T-cell (primary cell): ENCODE measurements at regions not wholly inside any gene's neighbourhood (a gene's known extent, or its start where the extent isn't known, plus 50 kb on each side); places are given as distances from the start of the nearest gene placed in this dataset.
"Not testable (repeated sequence)": the region's sequence is repeated elsewhere in the genome, so short reads cannot be mapped to it uniquely, and the experiment has no call there.

Source experiments
- ATAC-seq, 4 experiments: fragments of 200-7000 bp in 3 of 4; fragments of 150-1000 bp in 1 of 4; cut with Tn5 transposase; replicated peaks in 1 of 4; 1 replicate in 3 of 4; 2 replicates in 1 of 4; pipeline ENCODE4 v1.10.0; 2021; ENCODE audit warnings: moderate library complexity in 3 of 4, mild to moderate bottlenecking in 2 of 4, moderate number of reproducible peaks in 1 of 4
- CTCF ChIA-PET, 2 donors: fragments of 300-600 bp; sonication (Branson Sonifier 250); formaldehyde crosslinking; loops; one replicate each; lab custom pipeline; 2022; ENCODE audit warnings: antibody characterized with exemption in 2 of 2; lab: Charles Lee
- POLR2A ChIA-PET, 2 donors: fragments of 300-600 bp; sonication (Branson Sonifier 250); formaldehyde crosslinking; loops; one replicate each; lab custom pipeline; 2022; ENCODE audit warnings: antibody characterized with exemption in 2 of 2; lab: Charles Lee
- DNase-seq, 35 experiments: peaks; one replicate each; pipeline versions ENCODE4 v3.0.0 to v3.0.0-alpha.2; 2013 to 2023
- H3K27ac ChIP-seq: one replicate; pipeline ENCODE4 v1.5.1; 2013; ENCODE audit warnings: low read length
- H3K27me3 ChIP-seq, 2 experiments: replicated peaks in 1 of 2; 1 replicate in 1 of 2; 2 replicates in 1 of 2; pipeline versions ENCODE4 v1.6.1 to v1.7.0; 2013; ENCODE audit warnings: low read length in 1 of 2, mixed read lengths in 1 of 2; ENCODE audit not compliant: control insufficient read depth in 2 of 2, insufficient read depth in 2 of 2; ENCODE audit errors: extremely low read depth in 1 of 2
- H3K36me3 ChIP-seq, 2 donors: 1 replicate in 1 of 2; 2 replicates in 1 of 2; pipeline versions ENCODE4 v1.6.1 to v1.7.0; 2013; ENCODE audit warnings: low read length in 1 of 2; ENCODE audit not compliant: control insufficient read depth in 2 of 2, insufficient read depth in 1 of 2; ENCODE audit errors: extremely low read depth in 1 of 2
- H3K4me1 ChIP-seq, 2 experiments: 1 replicate in 1 of 2; 2 replicates in 1 of 2; pipeline versions ENCODE4 v1.6.1 to v1.7.0; 2013; ENCODE audit warnings: low read length in 2 of 2, mixed read lengths in 1 of 2; ENCODE audit not compliant: insufficient read depth in 2 of 2, control insufficient read depth in 1 of 2; ENCODE audit errors: extremely low read depth in 1 of 2
- H3K4me3 ChIP-seq, 2 donors: 1 replicate in 1 of 2; 2 replicates in 1 of 2; pipeline versions ENCODE4 v1.5.1 to v1.7.0; 2013; ENCODE audit warnings: mild to moderate bottlenecking in 2 of 2, low read length in 1 of 2, moderate library complexity in 1 of 2; ENCODE audit not compliant: control insufficient read depth in 1 of 2; ENCODE audit errors: extremely low read depth in 1 of 2
- H3K9me3 ChIP-seq: 2 replicates; pipeline ENCODE4 v1.7.0; 2013
- H3K27ac Mint-ChIP-seq, 2 donors: one replicate each; pipeline ENCODE4 v1.8.0; 2020 to 2021; ENCODE audit warnings: mild to moderate bottlenecking in 2 of 2, mixed read lengths in 2 of 2
- H3K27me3 Mint-ChIP-seq, 2 donors: one replicate each; pipeline ENCODE4 v1.8.0; 2021 to 2022; ENCODE audit warnings: mixed read lengths in 2 of 2
- H3K36me3 Mint-ChIP-seq: one replicate; pipeline ENCODE4 v1.8.0; 2021; ENCODE audit warnings: mixed read lengths
- H3K4me1 Mint-ChIP-seq, 3 donors: one replicate each; pipeline ENCODE4 v1.8.0; 2020 to 2022; ENCODE audit warnings: mixed read lengths in 3 of 3, mild to moderate bottlenecking in 1 of 3
- H3K4me3 Mint-ChIP-seq, 3 donors: one replicate each; pipeline ENCODE4 v1.8.0; 2020 to 2022; ENCODE audit warnings: mild to moderate bottlenecking in 3 of 3, mixed read lengths in 3 of 3, moderate library complexity in 3 of 3
- H3K9me3 Mint-ChIP-seq, 3 donors: one replicate each; pipeline ENCODE4 v1.8.0; 2020 to 2022; ENCODE audit warnings: mixed read lengths in 3 of 3
- WGBS: methylation state at CpG from one replicate; pipeline ENCODE4 v1.1.5; 2013; ENCODE audit warnings: missing lambda C conversion rate; ENCODE audit not compliant: insufficient coverage; 5-methylcytosine and 5-hydroxymethylcytosine counted together

DNA sequence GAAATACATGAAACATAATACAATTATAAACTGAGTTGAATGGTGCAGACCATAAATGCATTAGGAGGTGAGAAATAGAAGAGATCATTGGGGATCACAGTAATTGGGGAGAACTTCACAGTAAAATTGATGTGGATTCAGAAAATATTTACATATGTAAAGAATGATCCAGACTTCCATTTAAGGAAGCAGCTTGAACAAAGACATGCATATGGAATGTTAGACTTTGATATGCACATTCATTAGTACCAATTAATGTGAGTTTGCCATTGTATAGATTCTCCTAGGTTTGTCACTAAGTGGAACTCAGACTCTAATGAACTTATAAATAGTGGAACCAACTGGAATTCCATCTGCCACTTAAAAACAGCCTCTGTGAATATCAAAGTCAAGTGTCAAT lies 235.6 kb downstream of the PARM1 start:
- no peak for DNase-seq
- ATAC-seq = no peak
- no peaks in the 10 kb centered on the region for H3K36me3 ChIP-seq
- H3K4me3 ChIP-seq = no peak overlapping the region
- Mint-ChIP-seq H3K27me3 (no peaks in the 10 kb centered on the region), H3K9me3 (peaks cover 0 to 15% (median 11%) of the 10 kb centered on the region in 3 donors), H3K36me3 (no peaks in the 10 kb centered on the region), H3K4me3 (no peak overlapping the region), H3K4me1 (no peaks in the 10 kb centered on the region), H3K27ac (no peak overlapping the region)
- H3K27ac ChIP-seq = no peak overlapping the region
- no peaks in the 10 kb centered on the region for H3K4me1 ChIP-seq
- no peaks in the 10 kb centered on the region for H3K27me3 ChIP-seq
- CTCF ChIA-PET = no interaction called here
- POLR2A ChIA-PET = no interaction called here
- H3K9me3 ChIP-seq = no peaks in the 10 kb centered on the region

DNA sequence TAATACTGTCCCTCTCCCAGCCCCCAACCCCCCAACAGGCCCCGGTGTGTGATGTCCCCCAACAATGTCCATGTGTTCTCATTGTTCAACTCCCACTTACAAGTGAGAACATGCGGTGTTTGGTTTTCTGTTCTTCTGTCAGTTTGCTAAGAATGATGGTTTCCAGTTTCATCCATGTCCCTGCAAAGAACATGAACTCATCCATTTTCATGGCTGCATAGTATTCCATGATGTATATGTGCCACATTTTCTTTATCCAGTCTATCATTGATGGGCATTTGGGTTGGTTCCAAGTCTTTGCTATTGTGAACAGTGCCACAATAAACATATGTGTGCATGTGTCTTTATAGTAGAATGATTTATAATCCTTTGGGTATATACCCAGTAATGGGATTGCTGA lies 232.2 kb downstream of the PARM1 start:
- H3K9me3 ChIP-seq, ATAC-seq, H3K4me3 Mint-ChIP-seq, POLR2A ChIA-PET, H3K36me3 Mint-ChIP-seq, H3K27me3 Mint-ChIP-seq, H3K4me3 ChIP-seq, H3K27ac Mint-ChIP-seq, CTCF ChIA-PET, H3K4me1 ChIP-seq, H3K27ac ChIP-seq, DNase-seq, H3K4me1 Mint-ChIP-seq, H3K36me3 ChIP-seq, H3K27me3 ChIP-seq: not testable (repeated sequence)
- WGBS = no CpG with 5 or more reads among the region's 2 CpGs
- peaks cover 5 to 15% (median 11%) of the 10 kb centered on the region in 3 donors for H3K9me3 Mint-ChIP-seq

GRCh38 chr4:75158451-75158850 lies 225.5 kb downstream of the PARM1 start:
- ChIA-PET CTCF (no interaction called here), POLR2A (no interaction called here)
- H3K4me3 ChIP-seq = no peak overlapping the region
- H3K4me1 ChIP-seq = no peaks in the 10 kb centered on the region
- Mint-ChIP-seq H3K27me3 (no peaks in the 10 kb centered on the region), H3K36me3 (no peaks in the 10 kb centered on the region), H3K27ac (no peak overlapping the region), H3K4me3 (no peak overlapping the region), H3K4me1 (no peaks in the 10 kb centered on the region), H3K9me3 (peaks cover 24 to 32% (median 26%) of the 10 kb centered on the region in 3 donors)
- H3K27ac ChIP-seq = no peak overlapping the region
- ATAC-seq = no peak
- no peaks in the 10 kb centered on the region for H3K9me3 ChIP-seq
- no CpG with 5 or more reads among the region's 3 CpGs for WGBS
- DNase-seq = no peak
- no peaks in the 10 kb centered on the region for H3K36me3 ChIP-seq
- H3K27me3 ChIP-seq = no peaks in the 10 kb centered on the region

DNA sequence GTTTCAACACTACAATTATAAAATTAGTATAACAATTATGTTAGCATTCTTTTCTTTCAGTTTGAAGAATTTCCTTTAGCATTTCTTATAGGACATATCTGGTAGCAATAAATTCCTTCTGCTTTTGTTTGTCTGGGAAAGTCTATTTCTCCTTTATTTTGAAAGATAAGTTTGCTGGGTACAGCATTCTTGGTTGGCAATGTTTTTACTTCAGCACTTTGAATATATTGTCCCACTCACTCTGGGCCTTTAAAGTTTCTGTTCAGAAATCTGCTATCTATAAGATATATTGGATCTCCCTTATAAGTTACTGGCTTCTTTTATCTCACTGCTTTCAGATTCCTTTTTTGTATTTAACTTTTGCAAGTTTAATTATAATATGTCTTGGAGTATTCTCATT lies 222.1 kb downstream of the PARM1 start:
- ATAC-seq (no peak), DNase-seq (no peak)
- H3K27me3 Mint-ChIP-seq = no peaks in the 10 kb centered on the region
- ChIA-PET CTCF (no interaction called here), POLR2A (no interaction called here)
- H3K27me3 ChIP-seq = no peaks in the 10 kb centered on the region
- no peak overlapping the region for H3K4me3 ChIP-seq
- H3K9me3 ChIP-seq = no peaks in the 10 kb centered on the region
- no peaks in the 10 kb centered on the region for H3K4me1 Mint-ChIP-seq
- no peaks in the 10 kb centered on the region for H3K4me1 ChIP-seq
- H3K36me3 ChIP-seq = no peaks in the 10 kb centered on the region
- no peak overlapping the region for H3K27ac ChIP-seq
- H3K4me3 Mint-ChIP-seq = no peak overlapping the region
- no peaks in the 10 kb centered on the region for H3K36me3 Mint-ChIP-seq
- peaks cover 18 to 38% (median 26%) of the 10 kb centered on the region in 3 donors for H3K9me3 Mint-ChIP-seq
- H3K27ac Mint-ChIP-seq = no peak overlapping the region

GRCh38 chr4:75146223-75146622 lies 213.3 kb downstream of the PARM1 start:
- H3K27me3 ChIP-seq = no peaks in the 10 kb centered on the region
- 60% methylated on average over 1 of the region's 1 CpG for WGBS
- no peaks in the 10 kb centered on the region for H3K9me3 ChIP-seq
- H3K4me1 ChIP-seq = no peaks in the 10 kb centered on the region
- no peaks in the 10 kb centered on the region for H3K36me3 ChIP-seq
- POLR2A ChIA-PET = no interaction called here
- no peak for ATAC-seq
- no peak for DNase-seq
- H3K27me3 Mint-ChIP-seq = no peaks in the 10 kb centered on the region
- H3K4me3 ChIP-seq = no peak overlapping the region
- no peaks in the 10 kb centered on the region for H3K36me3 Mint-ChIP-seq
- no peak overlapping the region for H3K27ac Mint-ChIP-seq
- no peak overlapping the region for H3K4me3 Mint-ChIP-seq
- CTCF ChIA-PET = no interaction called here
- no peaks in the 10 kb centered on the region for H3K4me1 Mint-ChIP-seq
- H3K9me3 Mint-ChIP-seq = peaks cover 0 to under 1% (median 0%) of the 10 kb centered on the region in 3 donors
- H3K27ac ChIP-seq = no peak overlapping the region

DNA sequence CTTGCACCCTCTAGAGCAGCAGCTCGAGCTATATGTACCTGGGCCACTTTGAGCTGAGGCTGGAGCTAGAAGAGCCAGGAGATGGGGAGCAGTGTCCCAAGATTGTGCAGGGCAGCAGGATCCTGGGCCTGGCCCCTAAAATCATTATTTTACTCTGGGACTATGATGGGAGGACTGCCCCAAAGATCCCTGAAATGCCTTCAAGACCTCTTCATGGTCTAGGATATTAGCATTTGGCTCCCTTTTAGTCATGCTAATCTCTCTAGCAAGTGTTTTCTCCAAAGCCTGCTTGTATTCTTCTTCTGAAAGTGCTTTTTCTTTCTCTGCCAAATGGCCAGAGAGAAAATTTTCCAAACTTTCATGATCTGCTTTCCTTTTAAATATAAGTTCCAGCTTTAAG lies 211.6 kb downstream of the PARM1 start:
- Mint-ChIP-seq H3K27me3 (no peaks in the 10 kb centered on the region), H3K4me3 (no peak overlapping the region), H3K9me3 (peaks cover 0 to 3% (median 0%) of the 10 kb centered on the region in 3 donors), H3K36me3 (no peaks in the 10 kb centered on the region), H3K27ac (no peak overlapping the region), H3K4me1 (no peaks in the 10 kb centered on the region)
- Histone ChIP-seq H3K27me3 (no peaks in the 10 kb centered on the region), H3K9me3 (no peaks in the 10 kb centered on the region), H3K4me1 (no peaks in the 10 kb centered on the region), H3K4me3 (no peak overlapping the region), H3K27ac (no peak overlapping the region), H3K36me3 (no peaks in the 10 kb centered on the region)
- POLR2A ChIA-PET = no interaction called here
- DNase-seq (no peak), ATAC-seq (no peak)
- CTCF ChIA-PET = no interaction called here
- WGBS = 43% methylated on average over 1 of the region's 1 CpG

- Histone ChIP-seq H3K4me3 (no peak overlapping the region), H3K4me1 (no peaks in the 10 kb centered on the region), H3K36me3 (no peaks in the 10 kb centered on the region), H3K9me3 (no peaks in the 10 kb centered on the region), H3K27ac (no peak overlapping the region), H3K27me3 (no peaks in the 10 kb centered on the region)
- Mint-ChIP-seq H3K27me3 (no peaks in the 10 kb centered on the region), H3K36me3 (no peaks in the 10 kb centered on the region), H3K27ac (no peak overlapping the region), H3K4me1 (no peaks in the 10 kb centered on the region), H3K4me3 (no peak overlapping the region), H3K9me3 (peaks cover 0 to 3% (median 0%) of the 10 kb centered on the region in 3 donors)
- WGBS = no CpG with 5 or more reads among the region's 1 CpG
- ChIA-PET CTCF (no interaction called here), POLR2A (no interaction called here)
- no peak for ATAC-seq
- no peak for DNase-seq
Observed at GRCh38 chr4:75142850-75143249, 209.9 kb downstream of the PARM1 start.
